ENCODE measurements at regions not wholly inside any gene's neighbourhood (a gene's known extent, or its start where the extent isn't known, plus 50 kb on each side); places are given as distances from the start of the nearest gene placed in this dataset.
"Not testable (repeated sequence)": the region's sequence is repeated elsewhere in the genome, so short reads cannot be mapped to it uniquely, and the experiment has no call there.

DNA sequence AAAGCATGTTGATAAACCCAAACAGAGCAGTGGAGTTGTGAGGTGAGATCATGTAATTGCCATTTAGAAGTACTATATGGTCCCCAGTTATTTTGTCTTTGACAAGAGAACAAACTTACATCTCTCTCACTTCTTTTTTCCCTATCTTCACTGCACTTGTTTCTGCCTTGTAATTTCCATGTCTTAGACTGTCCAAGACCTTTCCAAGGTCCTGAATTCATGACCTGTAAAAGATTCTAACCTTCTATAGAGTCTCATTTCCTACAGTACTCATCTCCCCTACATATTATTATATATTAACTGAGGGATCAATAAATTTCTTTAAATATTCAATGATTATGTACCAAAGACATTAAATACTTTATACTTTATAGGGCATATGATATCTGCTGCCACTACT lies 295.3 kb upstream of the KIF2B start:
- DNase-seq (ENCODE audit: missing footprints) (no peak), ATAC-seq (no peak)
- intact Hi-C loops (cut with DNase I): no loop called here

DNA sequence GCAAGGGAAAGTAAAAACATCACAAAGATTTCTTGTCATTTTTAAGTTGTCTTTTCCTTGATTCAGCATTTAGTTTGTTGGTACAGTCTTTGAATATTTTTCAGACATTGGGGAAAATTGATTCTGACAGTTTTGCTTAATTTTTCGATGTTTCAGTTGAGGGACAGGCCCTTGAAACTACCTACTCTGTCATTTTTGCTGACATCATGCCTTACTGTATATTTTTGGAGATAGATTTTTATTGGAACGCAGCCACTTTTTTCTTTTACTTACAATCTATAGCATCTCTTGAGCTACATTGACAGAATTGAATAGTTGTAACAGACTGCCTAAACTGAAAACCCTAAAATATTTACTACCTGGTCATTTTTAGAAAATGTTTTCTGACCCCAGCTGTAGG lies 297.1 kb upstream of the KIF2B start:
- intact Hi-C loops (cut with DNase I): no loop called here

DNA sequence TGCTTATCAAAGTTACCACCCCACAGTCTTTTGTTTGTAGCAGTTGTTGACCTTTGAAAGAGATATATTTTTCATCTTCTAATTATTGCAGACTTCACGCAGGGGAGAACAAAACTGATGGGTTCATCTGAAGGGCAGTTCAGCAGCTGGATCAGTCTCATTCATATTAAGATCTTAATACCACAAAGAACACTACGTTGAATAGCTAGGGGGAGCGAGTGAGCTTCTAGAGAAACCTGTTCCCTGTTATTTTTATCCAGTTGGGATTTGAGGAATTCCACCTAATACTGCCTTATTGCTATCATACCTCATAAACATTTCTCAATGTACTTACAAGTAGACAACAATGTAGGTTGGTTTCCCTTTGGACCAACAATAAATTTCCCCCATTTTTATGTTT lies 306.1 kb upstream of the KIF2B start:
- ATAC-seq (no peak), DNase-seq (ENCODE audit: missing footprints) (no peak)
- intact Hi-C loops (cut with DNase I): no loop called here

More for the DNA sequence above, 297.1 kb upstream of the KIF2B start:
- no peak for DNase-seq (ENCODE audit: missing footprints)
- ATAC-seq: no peak

DNA sequence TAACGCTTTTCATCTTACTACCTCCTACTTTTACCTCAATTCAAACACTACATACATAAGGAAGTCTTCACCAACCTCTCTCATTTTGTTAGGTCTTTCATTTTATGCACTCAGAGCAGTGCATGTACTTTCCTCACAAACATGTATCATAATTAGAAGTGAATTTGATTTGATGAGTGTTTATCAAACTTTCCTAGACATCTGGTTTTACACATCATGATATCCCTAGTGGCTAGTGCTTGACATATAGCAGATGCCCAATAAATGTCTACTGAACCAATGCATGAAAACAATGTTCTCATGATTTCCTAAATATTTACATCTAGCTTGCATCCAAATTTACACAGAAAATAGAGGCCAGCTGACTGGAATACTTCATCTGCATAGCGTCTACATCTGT lies 323.4 kb upstream of the KIF2B start:
- DNase-seq (ENCODE audit: missing footprints) (no peak), ATAC-seq (no peak)
- intact Hi-C loops (cut with DNase I): no loop called here

- no peak for ATAC-seq
- no peak for DNase-seq (ENCODE audit: missing footprints)
- intact Hi-C loops (cut with DNase I): no loop called here
Measured at GRCh38 chr17:53496356-53496755, 326.4 kb upstream of the KIF2B start.

GRCh38 chr17:53492532-53492931 lies 330.2 kb upstream of the KIF2B start:
- no peak for ATAC-seq
- DNase-seq (ENCODE audit: missing footprints): no peak
- intact Hi-C loops (cut with DNase I): no loop called here

DNA sequence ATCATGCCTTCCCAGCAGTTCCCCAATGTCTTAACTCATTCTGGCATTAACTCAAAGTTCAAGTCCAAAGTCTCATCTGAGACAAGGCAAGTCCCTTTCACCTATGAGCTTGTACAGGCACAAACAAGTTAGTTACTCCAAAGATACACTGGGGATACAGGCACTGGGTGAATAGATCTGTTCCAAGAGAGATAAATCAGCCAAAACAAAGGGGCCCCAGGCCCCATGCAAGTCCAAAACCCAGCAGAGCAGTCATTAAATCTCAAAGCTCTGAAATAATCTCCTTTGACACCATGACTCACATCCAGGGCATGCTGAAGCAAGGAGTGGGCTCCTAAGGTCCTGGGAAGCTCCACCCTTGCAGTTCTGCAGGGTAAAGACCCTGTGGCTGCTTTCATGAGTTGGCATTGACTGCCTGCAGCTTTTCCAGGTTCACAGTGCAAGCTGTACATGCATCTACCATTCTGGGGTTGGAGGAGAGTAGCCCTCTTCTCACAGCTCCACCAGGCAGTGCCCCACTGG lies 332.2 kb upstream of the KIF2B start:
- no peak for ATAC-seq
- intact Hi-C loops (cut with DNase I): no loop called here
- DNase-seq (ENCODE audit: missing footprints): no peak

- DNase-seq (ENCODE audit: missing footprints) (no peak), ATAC-seq (no peak)
- intact Hi-C loops (cut with DNase I): no loop called here
Measured at GRCh38 chr17:53483704-53484103, 339.0 kb upstream of the KIF2B start.

DNA sequence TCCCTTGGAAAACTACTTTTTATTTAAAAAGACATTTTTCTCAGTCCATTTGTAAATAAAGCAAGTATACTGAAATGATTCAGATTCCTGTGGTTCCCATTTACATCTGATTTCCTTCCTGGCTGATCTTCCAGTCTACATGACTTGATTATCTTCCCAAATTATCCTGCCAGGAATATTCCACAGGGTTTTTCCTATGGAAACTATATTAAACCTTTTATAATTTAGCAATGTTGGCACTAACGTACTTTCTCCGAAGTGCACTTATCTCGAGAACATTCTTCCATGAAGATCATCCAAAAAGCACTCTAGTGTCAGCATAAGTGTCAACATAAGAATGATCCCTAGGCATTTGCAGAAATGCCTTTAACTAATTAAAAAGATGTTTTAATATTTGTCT lies 347.7 kb upstream of the KIF2B start:
- no peak for DNase-seq (ENCODE audit: missing footprints)
- intact Hi-C loops (cut with DNase I): no loop called here
- ATAC-seq: no peak

- intact Hi-C loops (cut with DNase I): no loop called here
- no peak for DNase-seq (ENCODE audit: missing footprints)
- ATAC-seq: no peak
Measured at GRCh38 chr17:53472586-53472985, 350.1 kb upstream of the KIF2B start.

DNA sequence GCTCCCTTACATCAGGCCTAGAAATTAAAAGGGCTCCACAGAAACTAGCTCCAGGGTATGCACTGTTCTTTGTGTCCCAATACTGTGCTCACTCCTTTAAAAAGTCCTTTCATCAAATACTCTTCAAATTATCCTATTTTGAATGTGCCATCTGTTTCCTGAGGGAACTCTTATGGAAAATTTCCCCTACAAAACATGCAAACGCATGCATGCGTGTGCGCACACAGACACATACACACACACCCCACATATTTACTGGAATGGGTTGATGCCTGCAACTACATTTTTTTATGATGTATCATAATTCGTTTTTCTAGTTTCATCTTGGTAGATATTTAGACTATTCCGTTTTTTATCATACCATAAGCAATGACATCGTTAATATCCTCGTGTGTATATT lies 351.2 kb upstream of the KIF2B start:
- no peak for ATAC-seq
- no peak for DNase-seq (ENCODE audit: missing footprints)
- intact Hi-C loops (cut with DNase I): no loop called here

DNA sequence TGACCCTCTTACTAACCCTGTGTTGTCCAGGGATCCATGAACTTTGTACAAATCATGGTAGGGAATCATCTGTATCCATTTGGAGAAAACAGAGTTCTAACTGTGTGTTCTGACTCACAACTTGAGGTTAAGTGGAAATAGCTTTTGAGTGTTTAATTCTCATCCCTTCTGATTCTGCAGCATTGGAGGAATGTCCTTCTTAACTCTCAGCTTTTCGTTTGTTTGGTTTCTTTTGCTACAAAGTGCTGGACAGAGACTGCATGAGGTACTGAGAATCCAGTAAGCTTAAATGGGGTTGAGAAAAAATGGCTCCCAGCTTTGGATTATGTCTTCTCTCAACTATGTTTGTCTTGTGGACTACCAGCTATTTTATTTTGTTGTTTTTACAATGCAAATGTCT lies 352.1 kb upstream of the KIF2B start:
- intact Hi-C loops (cut with DNase I): no loop called here
- no peak for DNase-seq (ENCODE audit: missing footprints)
- no peak for ATAC-seq

DNA sequence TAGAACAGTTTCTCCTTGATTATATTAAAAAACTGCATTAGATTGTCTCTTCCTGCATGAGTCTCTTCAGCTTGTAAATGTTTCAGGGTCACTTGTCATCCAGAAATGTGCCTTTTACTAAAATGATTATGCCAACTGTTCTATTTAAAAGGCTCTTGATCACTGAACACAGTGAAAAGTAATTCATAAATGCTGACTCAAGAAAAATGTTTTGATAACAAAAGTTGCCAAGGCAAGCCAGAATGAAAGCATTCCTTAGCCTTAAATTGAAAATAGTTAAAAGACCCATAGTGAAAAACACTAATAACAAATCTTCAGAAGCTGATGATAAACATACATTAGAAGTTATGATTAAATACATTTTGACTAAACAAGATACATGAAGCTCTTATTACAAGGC lies 356.0 kb upstream of the KIF2B start:
- ATAC-seq (no peak), DNase-seq (ENCODE audit: missing footprints) (no peak)

DNA sequence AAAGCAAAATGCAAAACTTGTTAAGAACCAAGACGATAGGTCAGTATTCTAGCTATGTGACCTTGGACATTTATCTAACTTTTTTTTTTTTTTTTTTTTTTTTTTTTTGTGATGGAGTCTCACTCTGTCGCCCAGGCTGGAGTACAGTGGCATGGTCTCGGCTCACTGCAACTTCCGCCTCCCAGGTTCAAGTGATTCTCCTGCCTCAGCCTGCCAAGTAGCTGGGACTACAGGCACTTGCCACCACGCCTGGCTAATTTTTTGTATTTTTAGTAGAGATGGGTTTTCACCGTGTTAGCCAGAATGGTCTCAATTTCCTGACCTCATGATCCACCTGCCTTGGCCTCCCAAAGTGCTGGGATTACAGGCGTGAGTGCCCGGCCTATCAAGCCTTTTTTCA lies 358.3 kb upstream of the KIF2B start:
- intact Hi-C loops (cut with DNase I); ATAC-seq; DNase-seq (ENCODE audit: missing footprints): not testable (repeated sequence)

More for the DNA sequence above, 356.0 kb upstream of the KIF2B start:
- intact Hi-C loops (cut with DNase I): no loop called here

DNA sequence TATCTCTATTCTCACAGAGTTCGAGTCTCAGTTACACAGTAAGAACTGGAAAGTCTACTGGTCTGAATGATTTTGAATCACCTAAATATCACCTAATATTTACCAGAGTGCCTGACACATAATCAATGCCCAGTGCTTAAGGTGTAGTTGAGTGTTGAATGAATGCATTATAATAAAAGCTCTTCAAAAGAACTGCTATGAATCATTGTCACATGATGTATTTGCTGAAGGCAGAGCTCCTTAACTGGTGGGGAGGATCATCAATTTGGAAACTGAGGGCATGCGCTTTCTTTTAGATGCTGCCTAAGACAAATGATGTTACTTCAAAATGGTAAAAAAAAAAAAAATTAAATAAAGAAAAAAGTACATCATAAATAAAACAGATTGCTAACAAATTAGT lies 359.4 kb upstream of the KIF2B start:
- ATAC-seq (no peak), DNase-seq (ENCODE audit: missing footprints) (no peak)
- intact Hi-C loops (cut with DNase I): no loop called here

DNA sequence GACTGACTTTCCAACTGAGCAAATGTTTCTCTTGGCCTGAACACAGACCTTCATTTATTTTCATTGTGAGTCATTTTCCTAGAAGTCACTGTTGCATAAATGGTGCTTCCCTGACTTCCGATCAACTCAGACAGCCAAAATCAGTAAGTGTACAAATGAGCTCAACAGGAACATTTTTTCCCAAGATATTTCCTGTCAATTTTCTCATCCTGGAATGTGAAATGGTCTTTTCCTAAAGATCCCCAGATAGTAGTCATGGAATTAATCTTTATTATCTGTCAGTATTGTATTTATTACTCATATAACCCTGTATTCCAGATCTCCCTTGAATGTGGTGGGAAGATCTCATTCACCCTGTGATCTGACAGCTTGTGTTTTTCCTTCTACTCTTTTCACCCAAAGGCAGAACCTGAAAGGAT lies 360.3 kb upstream of the KIF2B start:
- DNase-seq (ENCODE audit: missing footprints) (no peak), ATAC-seq (no peak)

GRCh38 chr17:53455943-53456342 lies 366.8 kb upstream of the KIF2B start:
- DNase-seq (ENCODE audit: missing footprints); ATAC-seq; intact Hi-C loops (cut with DNase I): not testable (repeated sequence)

More for the DNA sequence above, 360.3 kb upstream of the KIF2B start:
- intact Hi-C loops (cut with DNase I): no loop called here

GRCh38 chr17:53454337-53454736 lies 368.4 kb upstream of the KIF2B start:
- no peak for DNase-seq (ENCODE audit: missing footprints)
- intact Hi-C loops (cut with DNase I): no loop called here
- no peak for ATAC-seq

DNA sequence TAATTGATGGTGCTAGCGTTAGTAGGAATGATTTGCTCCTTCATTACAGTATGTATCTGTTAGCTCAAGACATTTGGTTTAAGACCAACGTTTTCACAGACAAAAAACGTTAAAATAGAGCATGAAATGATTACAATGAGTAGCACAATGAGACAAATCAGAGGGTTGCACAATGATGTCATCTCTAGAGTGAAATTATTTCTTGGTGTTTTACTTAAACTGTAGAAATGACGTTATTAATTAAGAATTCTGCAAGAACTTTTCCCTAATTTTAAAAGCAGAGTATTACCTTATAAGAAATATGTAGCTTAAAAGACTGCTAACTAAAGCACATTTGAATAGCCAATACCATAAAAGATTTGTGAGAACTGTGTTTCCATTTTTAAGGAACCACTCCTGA lies 373.4 kb upstream of the KIF2B start:
- DNase-seq (ENCODE audit: missing footprints) (no peak), ATAC-seq (no peak)
- intact Hi-C loops (cut with DNase I): no loop called here

GRCh38 chr17:53428913-53429312 lies 393.8 kb upstream of the KIF2B start:
- no peak for DNase-seq (ENCODE audit: missing footprints)
- no peak for ATAC-seq
- intact Hi-C loops (cut with DNase I): no loop called here

DNA sequence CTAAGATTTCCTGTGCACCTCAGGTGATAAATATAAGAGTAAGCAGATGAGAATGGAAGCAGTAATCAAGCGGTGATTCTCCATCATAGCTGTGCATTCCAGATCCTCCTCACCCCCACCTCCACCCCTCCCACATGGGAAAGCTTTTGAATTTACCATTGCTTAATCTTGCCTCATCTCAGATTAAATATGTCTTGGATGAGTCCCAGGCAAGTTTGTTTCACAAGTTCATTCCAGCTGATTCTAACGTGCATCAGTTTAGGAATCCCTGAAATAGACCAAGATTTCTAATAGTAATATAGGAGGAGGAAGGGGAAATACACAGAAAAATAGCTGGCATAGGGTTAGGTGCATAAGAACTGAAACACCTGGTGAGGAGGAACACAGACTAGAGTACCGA lies 396.2 kb upstream of the KIF2B start:
- ATAC-seq: no peak
- intact Hi-C loops (cut with DNase I): no loop called here
- DNase-seq (ENCODE audit: missing footprints): no peak

Measured in Right ventricle myocardium inferior (tissue), 1 donor.